Smooth muscle cell (in vitro differentiated cells): ENCODE measurements at regions not wholly inside any gene's neighbourhood (a gene's known extent, or its start where the extent isn't known, plus 50 kb on each side); places are given as distances from the start of the nearest gene placed in this dataset.

ENCODE experiments used
- DNase-seq: peaks from one replicate; lab custom pipeline; 2025; ENCODE audit not compliant: unreplicated experiment; lab: John Stamatoyannopoulos, UW
- H2AFZ ChIP-seq: fragments of 200-600 bp; sonication (generic); 2 replicates; pipeline ENCODE4 v1.6.0; 2016; ENCODE audit warnings: antibody characterized with exemption, low read depth, mild to moderate bottlenecking
- H3F3A ChIP-seq: fragments of 200-600 bp; sonication (generic); 2 replicates; pipeline ENCODE4 v1.6.0; 2017; ENCODE audit warnings: antibody characterized with exemption, low read depth
- H3K27ac ChIP-seq: fragments of 200-600 bp; sonication (generic); 2 replicates; pipeline ENCODE4 v1.5.1; 2016; ENCODE audit warnings: low read depth, mild to moderate bottlenecking
- H3K27me3 ChIP-seq: fragments of 200-600 bp; sonication (generic); 2 replicates; pipeline ENCODE4 v1.6.1; 2016; ENCODE audit warnings: low read depth, mild to moderate bottlenecking
- H3K36me3 ChIP-seq: fragments of 200-600 bp; sonication (generic); 2 replicates; pipeline ENCODE4 v1.5.1; 2016; ENCODE audit warnings: low read depth
- H3K4me1 ChIP-seq: fragments of 200-600 bp; sonication (generic); 2 replicates; pipeline ENCODE4 v1.5.1; 2016; ENCODE audit warnings: low read depth
- H3K4me2 ChIP-seq: fragments of 200-600 bp; sonication (generic); 2 replicates; pipeline ENCODE4 v1.6.0; 2016; ENCODE audit warnings: mild to moderate bottlenecking
- H3K4me3 ChIP-seq: fragments of 200-600 bp; sonication (generic); 2 replicates; pipeline ENCODE4 v1.5.1; 2016; ENCODE audit warnings: mild to moderate bottlenecking
- H3K79me2 ChIP-seq: fragments of 200-600 bp; sonication (generic); 2 replicates; pipeline ENCODE4 v1.6.0; 2016; ENCODE audit warnings: low read depth, mild to moderate bottlenecking
- H3K9ac ChIP-seq: fragments of 200-600 bp; sonication (generic); 2 replicates; pipeline ENCODE4 v1.6.0; 2016; ENCODE audit warnings: low read depth
- H3K9me3 ChIP-seq: fragments of 200-600 bp; sonication (generic); replicated peaks from 2 replicates; pipeline ENCODE4 v1.5.1; 2016; ENCODE audit warnings: low read depth
- H4K20me1 ChIP-seq: fragments of 200-600 bp; sonication (generic); 2 replicates; pipeline ENCODE4 v1.6.0; 2016; ENCODE audit warnings: low read depth
- WGBS: methylation state at CpG from one replicate; pipeline ENCODE4 v1.1.7; 2016; ENCODE audit warnings: low lambda C conversion rate; 5-methylcytosine and 5-hydroxymethylcytosine counted together
- TF ChIP-seq, protein P1 (sequence below): fragments of 200-600 bp; sonication (generic); IDR thresholded peaks from 2 replicates; pipeline ENCODE4 v1.5.1; 2017; ENCODE audit warnings: borderline replicate concordance, mild to moderate bottlenecking, antibody characterized with exemption; ENCODE audit not compliant: insufficient read depth, poor library complexity, severe bottlenecking

DNA sequence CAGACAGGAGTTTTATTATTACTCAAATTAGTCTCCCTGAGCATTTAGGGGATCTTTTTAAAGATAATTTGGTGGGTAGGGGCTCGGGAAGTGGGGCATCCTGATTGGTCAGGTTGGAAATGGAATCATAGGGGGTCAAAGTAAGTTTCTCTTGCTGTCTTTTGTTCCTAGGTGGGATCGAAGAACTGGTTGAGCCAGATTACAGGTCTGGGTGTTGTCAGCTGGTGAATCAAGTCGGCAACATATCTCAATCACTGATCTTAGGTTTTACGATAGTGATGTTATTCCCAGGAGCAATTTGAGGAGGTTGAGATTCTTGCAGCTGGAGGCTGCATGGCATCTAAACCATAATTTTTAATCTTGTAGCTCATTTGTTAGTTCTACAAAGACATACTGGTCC is 629.5 kb upstream of the AMOT start:
- Histone ChIP-seq H3K27me3 (no peaks in the 10 kb centered on the region), H3K9ac (no peak overlapping the region), H3K4me2 (no peak overlapping the region), H3K36me3 (no peaks in the 10 kb centered on the region), H3K4me3 (no peak overlapping the region), H3K79me2 (no peaks in the 10 kb centered on the region), H4K20me1 (no peaks in the 10 kb centered on the region), H3F3A (no peaks in the 10 kb centered on the region), H3K27ac (no peak overlapping the region), H2AFZ (no peak overlapping the region), H3K9me3 (no peaks in the 10 kb centered on the region), H3K4me1 (no peaks in the 10 kb centered on the region)
- DNase-seq = no peak
- TF ChIP-seq, protein P1, sequence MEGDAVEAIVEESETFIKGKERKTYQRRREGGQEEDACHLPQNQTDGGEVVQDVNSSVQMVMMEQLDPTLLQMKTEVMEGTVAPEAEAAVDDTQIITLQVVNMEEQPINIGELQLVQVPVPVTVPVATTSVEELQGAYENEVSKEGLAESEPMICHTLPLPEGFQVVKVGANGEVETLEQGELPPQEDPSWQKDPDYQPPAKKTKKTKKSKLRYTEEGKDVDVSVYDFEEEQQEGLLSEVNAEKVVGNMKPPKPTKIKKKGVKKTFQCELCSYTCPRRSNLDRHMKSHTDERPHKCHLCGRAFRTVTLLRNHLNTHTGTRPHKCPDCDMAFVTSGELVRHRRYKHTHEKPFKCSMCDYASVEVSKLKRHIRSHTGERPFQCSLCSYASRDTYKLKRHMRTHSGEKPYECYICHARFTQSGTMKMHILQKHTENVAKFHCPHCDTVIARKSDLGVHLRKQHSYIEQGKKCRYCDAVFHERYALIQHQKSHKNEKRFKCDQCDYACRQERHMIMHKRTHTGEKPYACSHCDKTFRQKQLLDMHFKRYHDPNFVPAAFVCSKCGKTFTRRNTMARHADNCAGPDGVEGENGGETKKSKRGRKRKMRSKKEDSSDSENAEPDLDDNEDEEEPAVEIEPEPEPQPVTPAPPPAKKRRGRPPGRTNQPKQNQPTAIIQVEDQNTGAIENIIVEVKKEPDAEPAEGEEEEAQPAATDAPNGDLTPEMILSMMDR = no peak
- 48% methylated on average over 4 of the region's 4 CpGs for WGBS

DNA sequence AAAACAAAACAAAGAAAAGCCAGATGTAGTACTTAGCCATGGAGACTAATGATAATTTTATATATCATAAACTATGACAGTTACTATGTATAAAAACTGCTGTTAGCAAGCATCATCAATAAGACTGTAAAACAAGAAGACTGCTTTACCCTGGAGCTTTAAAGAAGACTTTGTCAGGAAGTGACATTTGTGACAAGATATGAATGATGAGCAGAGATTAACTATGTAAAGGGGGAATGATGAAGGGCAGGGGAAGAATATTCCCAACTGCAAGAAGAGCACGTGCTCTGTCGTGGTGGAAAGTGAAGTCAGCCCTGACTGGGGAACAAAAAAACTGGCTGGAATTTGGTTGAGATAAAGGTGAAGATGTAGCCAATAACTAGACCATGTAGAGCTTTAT is 617.1 kb upstream of the AMOT start:
- Histone ChIP-seq H3K4me1 (no peaks in the 10 kb centered on the region), H3K9ac (no peak overlapping the region), H3K79me2 (no peaks in the 10 kb centered on the region), H3F3A (no peaks in the 10 kb centered on the region), H3K27ac (no peak overlapping the region), H3K9me3 (no peaks in the 10 kb centered on the region), H3K4me3 (no peak overlapping the region), H3K27me3 (no peaks in the 10 kb centered on the region), H3K4me2 (no peak overlapping the region), H2AFZ (no peak overlapping the region), H3K36me3 (no peaks in the 10 kb centered on the region), H4K20me1 (no peaks in the 10 kb centered on the region)
- no peak for DNase-seq
- TF ChIP-seq, protein P1 = no peak
- 92% methylated on average over 2 of the region's 2 CpGs for WGBS

DNA sequence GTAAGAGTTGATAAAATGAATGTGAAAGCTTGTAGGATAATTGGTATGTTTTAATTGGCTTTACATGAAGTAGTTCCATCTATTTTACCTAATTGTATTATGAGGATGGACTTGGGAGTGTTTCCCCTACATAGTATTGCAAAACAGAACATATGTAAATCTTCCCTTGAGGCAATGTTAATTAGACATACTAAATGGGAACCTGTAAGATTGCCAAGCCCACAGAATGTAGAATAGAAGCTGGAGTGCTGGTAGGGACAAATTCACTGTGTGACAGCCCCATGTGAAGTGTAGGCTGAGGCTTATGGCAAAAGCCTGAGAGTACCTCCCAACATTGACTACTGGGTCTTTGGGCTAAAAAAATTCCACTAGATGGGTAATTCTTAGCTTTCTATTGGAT is 615.0 kb upstream of the AMOT start:
- no peaks in the 10 kb centered on the region for H3K4me1 ChIP-seq
- no peak overlapping the region for H3K27ac ChIP-seq
- H3K36me3 ChIP-seq = no peaks in the 10 kb centered on the region
- H3K4me2 ChIP-seq = no peak overlapping the region
- no peak overlapping the region for H3K9ac ChIP-seq
- H3K27me3 ChIP-seq = no peaks in the 10 kb centered on the region
- no peaks in the 10 kb centered on the region for H3F3A ChIP-seq
- no peaks in the 10 kb centered on the region for H4K20me1 ChIP-seq
- H2AFZ ChIP-seq = no peak overlapping the region
- DNase-seq = no peak
- no peaks in the 10 kb centered on the region for H3K79me2 ChIP-seq
- H3K9me3 ChIP-seq = no peaks in the 10 kb centered on the region
- no peak overlapping the region for H3K4me3 ChIP-seq
- TF ChIP-seq, protein P1 = no peak

DNA sequence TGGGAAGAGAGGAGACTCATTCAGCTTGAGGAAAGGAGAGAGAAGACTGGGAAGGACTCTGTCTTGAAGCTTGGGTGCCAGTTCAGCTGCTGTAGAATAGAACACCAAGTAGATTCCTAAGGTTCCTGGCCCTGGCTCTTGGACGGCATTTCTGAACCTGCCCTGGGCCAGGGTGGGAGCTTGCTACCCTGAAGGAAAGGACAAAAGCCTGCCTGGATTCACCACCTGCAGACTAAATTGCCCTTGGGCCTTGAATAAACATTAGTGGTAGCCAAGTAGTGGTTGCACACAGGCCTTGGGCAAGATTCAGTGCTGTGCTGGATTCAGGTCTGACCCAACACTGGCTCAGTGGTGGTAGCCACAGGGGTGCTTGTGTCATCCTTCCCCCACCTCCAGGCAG is 588.4 kb upstream of the AMOT start:
- no peaks in the 10 kb centered on the region for H3F3A ChIP-seq
- H3K4me3 ChIP-seq = no peak overlapping the region
- no peaks in the 10 kb centered on the region for H3K27me3 ChIP-seq
- H4K20me1 ChIP-seq = no peaks in the 10 kb centered on the region
- H3K36me3 ChIP-seq = no peaks in the 10 kb centered on the region
- TF ChIP-seq, protein P1 = no peak
- H3K4me1 ChIP-seq = no peaks in the 10 kb centered on the region
- no peak overlapping the region for H2AFZ ChIP-seq
- H3K27ac ChIP-seq = no peak overlapping the region
- H3K79me2 ChIP-seq = no peaks in the 10 kb centered on the region
- 100% methylated on average over 1 of the region's 1 CpG for WGBS
- H3K4me2 ChIP-seq = no peak overlapping the region
- H3K9me3 ChIP-seq = no peaks in the 10 kb centered on the region
- H3K9ac ChIP-seq = no peak overlapping the region
- no peak for DNase-seq
